DOHH2 (cell line): ENCODE measurements at regions not wholly inside any gene's neighbourhood (a gene's known extent, or its start where the extent isn't known, plus 50 kb on each side); places are given as distances from the start of the nearest gene placed in this dataset.

ENCODE experiments used
- H3F3A ChIP-seq: fragments of 200-600 bp; sonication (generic), shearing (Covaris generic); 2 replicates; pipeline ENCODE4 v1.6.0; 2016; ENCODE audit warnings: antibody characterized with exemption, mild to moderate bottlenecking; ENCODE audit not compliant: control insufficient read depth, insufficient read depth
- H3K27ac ChIP-seq: fragments of 200-600 bp; sonication (generic); 2 replicates; pipeline ENCODE4 v1.5.1; 2014; ENCODE audit warnings: low read depth, mild to moderate bottlenecking, low read length, moderate library complexity
- H3K27me3 ChIP-seq: fragments of 200-600 bp; sonication (generic); 2 replicates; pipeline ENCODE4 v1.6.1; 2014; ENCODE audit warnings: mild to moderate bottlenecking, low read length, mixed read lengths; ENCODE audit not compliant: control insufficient read depth
- H3K36me3 ChIP-seq: fragments of 200-600 bp; sonication (generic); 2 replicates; pipeline ENCODE4 v1.6.1; 2014; ENCODE audit warnings: mild to moderate bottlenecking, low read length, moderate library complexity, mixed read lengths; ENCODE audit not compliant: control insufficient read depth
- H3K4me1 ChIP-seq: fragments of 200-600 bp; sonication (generic); 2 replicates; pipeline ENCODE4 v1.6.1; 2014; ENCODE audit warnings: mild to moderate bottlenecking, low read length, mixed read lengths; ENCODE audit not compliant: control insufficient read depth
- H3K4me2 ChIP-seq: fragments of 200-600 bp; sonication (generic); 2 replicates; pipeline ENCODE4 v1.6.0; 2014; ENCODE audit warnings: mild to moderate bottlenecking, low read length, moderate library complexity
- H3K4me3 ChIP-seq: fragments of 200-600 bp; sonication (generic); 2 replicates; pipeline ENCODE4 v1.5.1; 2014; ENCODE audit warnings: mild to moderate bottlenecking, low read length, mixed read lengths
- H3K79me2 ChIP-seq: fragments of 200-600 bp; sonication (generic); 2 replicates; pipeline ENCODE4 v1.6.1; 2014; ENCODE audit warnings: mild to moderate bottlenecking, low read length, mixed read lengths; ENCODE audit not compliant: control insufficient read depth
- H3K9me2 ChIP-seq: fragments of 200-600 bp; sonication (generic); replicated peaks from 2 replicates; pipeline ENCODE4 v1.6.1; 2014; ENCODE audit warnings: mild to moderate bottlenecking, low read length, mixed read lengths; ENCODE audit not compliant: control insufficient read depth
- H3K9me3 ChIP-seq: fragments of 200-600 bp; sonication (generic); 2 replicates; pipeline ENCODE4 v1.6.1; 2014; ENCODE audit warnings: antibody characterized with exemption, low read length, mixed read lengths; ENCODE audit not compliant: control insufficient read depth, insufficient read depth
- H4K20me1 ChIP-seq: fragments of 200-600 bp; sonication (generic); 2 replicates; pipeline ENCODE4 v1.6.0; 2014; ENCODE audit warnings: low read depth, mild to moderate bottlenecking, antibody characterized with exemption, low read length, moderate library complexity; ENCODE audit not compliant: control insufficient read depth, insufficient read depth
- CTCF ChIP-seq: fragments of 200-600 bp; sonication (generic); IDR thresholded peaks from one replicate; pipeline ENCODE4 v1.5.1; 2014; ENCODE audit warnings: antibody characterized with exemption, mild to moderate bottlenecking, low read depth, low read length; ENCODE audit not compliant: poor library complexity, severe bottlenecking
- EZH2phosphoT487 ChIP-seq: fragments of 200-600 bp; sonication (generic); IDR thresholded peaks from 2 replicates; pipeline ENCODE4 v1.6.1; 2017; ENCODE audit warnings: borderline replicate concordance, mild to moderate bottlenecking, antibody characterized with exemption, low read length, moderate library complexity, mixed read lengths

DNA sequence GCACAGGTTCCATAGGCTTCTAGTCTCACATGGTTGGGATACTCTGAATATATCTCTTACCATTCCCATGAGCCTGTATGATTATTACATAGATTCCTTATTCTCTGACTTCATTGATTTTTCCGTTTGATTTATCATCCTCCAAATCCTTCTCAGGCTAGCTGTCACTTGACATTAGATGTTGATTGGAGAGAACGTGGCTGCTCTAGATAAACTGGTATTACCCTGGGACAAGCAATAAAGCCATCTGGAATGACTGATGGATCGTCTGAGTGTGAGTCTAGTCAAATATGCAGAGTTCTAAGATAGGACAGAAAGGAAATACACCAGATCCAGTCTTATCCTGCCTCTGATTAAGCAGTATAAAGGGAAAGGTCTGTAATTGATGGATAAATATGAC lies 325.6 kb upstream of the EPHA4 start:
- no peaks in the 10 kb centered on the region for H3K79me2 ChIP-seq
- no peaks in the 10 kb centered on the region for H4K20me1 ChIP-seq
- no peak overlapping the region for H3K4me3 ChIP-seq
- TF ChIP-seq CTCF: no peak
- H3F3A ChIP-seq: no peaks in the 10 kb centered on the region
- no peak overlapping the region for H3K27ac ChIP-seq
- H3K4me2 ChIP-seq: no peak overlapping the region
- H3K4me1 ChIP-seq: no peaks in the 10 kb centered on the region
- no peaks in the 10 kb centered on the region for H3K9me3 ChIP-seq
- no peaks in the 10 kb centered on the region for H3K9me2 ChIP-seq
- H3K36me3 ChIP-seq: no peaks in the 10 kb centered on the region
- no peaks in the 10 kb centered on the region for H3K27me3 ChIP-seq

- H3K79me2 ChIP-seq: no peaks in the 10 kb centered on the region
- no peaks in the 10 kb centered on the region for H3K9me2 ChIP-seq
- H3F3A ChIP-seq: no peaks in the 10 kb centered on the region
- H3K27ac ChIP-seq: no peak overlapping the region
- H3K36me3 ChIP-seq: no peaks in the 10 kb centered on the region
- no peaks in the 10 kb centered on the region for H3K27me3 ChIP-seq
- no peaks in the 10 kb centered on the region for H3K4me1 ChIP-seq
- H4K20me1 ChIP-seq: no peaks in the 10 kb centered on the region
- H3K4me2 ChIP-seq: no peak overlapping the region
- H3K9me3 ChIP-seq: no peaks in the 10 kb centered on the region
- H3K4me3 ChIP-seq: no peak overlapping the region
- TF ChIP-seq EZH2phosphoT487 (no peak), CTCF (no peak)
Observed at GRCh38 chr2:221896505-221897151, 324.5 kb upstream of the EPHA4 start.

- no peak overlapping the region for H3K4me2 ChIP-seq
- no peaks in the 10 kb centered on the region for H3K9me2 ChIP-seq
- no peaks in the 10 kb centered on the region for H3K27me3 ChIP-seq
- H3K79me2 ChIP-seq: no peaks in the 10 kb centered on the region
- no peaks in the 10 kb centered on the region for H3F3A ChIP-seq
- H3K4me3 ChIP-seq: no peak overlapping the region
- H3K4me1 ChIP-seq: no peaks in the 10 kb centered on the region
- no peaks in the 10 kb centered on the region for H3K9me3 ChIP-seq
- H3K27ac ChIP-seq: no peak overlapping the region
- TF ChIP-seq EZH2phosphoT487 (no peak), CTCF (no peak)
- no peaks in the 10 kb centered on the region for H3K36me3 ChIP-seq
- no peaks in the 10 kb centered on the region for H4K20me1 ChIP-seq
Observed at GRCh38 chr2:221895366-221896121, 323.4 kb upstream of the EPHA4 start.
